HT1080 (cell line): ENCODE measurements at regions not wholly inside any gene's neighbourhood (a gene's known extent, or its start where the extent isn't known, plus 50 kb on each side); places are given as distances from the start of the nearest gene placed in this dataset.

Source experiments
- DNase-seq: peaks from one replicate; pipeline ENCODE4 v3.0.0-alpha.2; 2015; ENCODE audit warnings: low read depth

GRCh38 chr15:31241888-31242522 lies 84.6 kb upstream of the KLF13 start:
- DNase-seq, result no peak

- no peak for DNase-seq
Observed at GRCh38 chr15:31243895-31244294, 82.7 kb upstream of the KLF13 start.

- no peak for DNase-seq
Observed at GRCh38 chr15:31245135-31245689, 81.4 kb upstream of the KLF13 start.

GRCh38 chr15:31245756-31246155 lies 80.9 kb upstream of the KLF13 start:
- DNase-seq, result no peak

GRCh38 chr15:31247404-31247803 lies 79.2 kb upstream of the KLF13 start:
- no peak for DNase-seq

- no peak for DNase-seq
Observed at GRCh38 chr15:31248263-31248662, 78.4 kb upstream of the KLF13 start.

DNA sequence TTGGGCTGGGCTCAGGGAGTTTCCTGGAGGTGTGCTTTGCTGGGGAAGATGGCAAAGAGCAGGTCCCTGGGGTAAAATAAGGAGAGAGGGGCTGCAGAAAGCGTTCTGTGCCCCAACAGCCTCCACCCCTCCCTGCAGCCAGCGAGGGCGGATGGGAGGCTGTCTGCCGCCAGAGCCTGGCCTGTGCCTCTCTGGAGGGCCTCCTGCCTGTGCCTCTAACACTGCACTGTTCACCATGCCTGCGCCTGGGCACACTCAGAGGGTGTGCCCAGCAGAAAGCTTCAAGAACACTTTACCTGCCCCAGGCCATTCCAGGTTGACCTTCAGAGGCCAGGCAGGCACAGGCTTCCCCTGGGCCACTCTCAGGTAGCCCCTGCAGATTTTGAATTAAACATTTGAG lies 77.7 kb upstream of the KLF13 start:
- DNase-seq, result no peak

DNA sequence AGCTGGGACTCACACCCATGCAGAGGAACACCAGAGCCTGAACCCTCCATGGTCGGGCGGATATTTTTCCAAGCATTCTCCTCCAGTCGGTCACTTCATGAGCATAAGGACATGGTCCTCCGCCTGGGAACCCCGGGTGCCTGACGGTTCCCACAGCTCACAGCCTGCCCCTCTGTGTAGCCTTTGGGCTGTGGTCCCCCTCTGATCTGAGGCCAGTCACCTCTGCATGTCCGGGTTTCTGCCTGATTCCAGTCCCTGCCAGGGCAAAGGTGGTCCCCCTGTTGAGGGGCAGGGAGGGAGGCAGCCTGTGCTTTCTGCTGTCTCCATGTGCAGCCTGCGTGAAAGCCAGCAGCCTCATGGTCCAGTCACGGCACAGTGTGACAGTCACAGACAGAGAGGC lies 76.6 kb upstream of the KLF13 start:
- no peak for DNase-seq

GRCh38 chr15:31251165-31251564 lies 75.5 kb upstream of the KLF13 start:
- DNase-seq, result no peak

DNA sequence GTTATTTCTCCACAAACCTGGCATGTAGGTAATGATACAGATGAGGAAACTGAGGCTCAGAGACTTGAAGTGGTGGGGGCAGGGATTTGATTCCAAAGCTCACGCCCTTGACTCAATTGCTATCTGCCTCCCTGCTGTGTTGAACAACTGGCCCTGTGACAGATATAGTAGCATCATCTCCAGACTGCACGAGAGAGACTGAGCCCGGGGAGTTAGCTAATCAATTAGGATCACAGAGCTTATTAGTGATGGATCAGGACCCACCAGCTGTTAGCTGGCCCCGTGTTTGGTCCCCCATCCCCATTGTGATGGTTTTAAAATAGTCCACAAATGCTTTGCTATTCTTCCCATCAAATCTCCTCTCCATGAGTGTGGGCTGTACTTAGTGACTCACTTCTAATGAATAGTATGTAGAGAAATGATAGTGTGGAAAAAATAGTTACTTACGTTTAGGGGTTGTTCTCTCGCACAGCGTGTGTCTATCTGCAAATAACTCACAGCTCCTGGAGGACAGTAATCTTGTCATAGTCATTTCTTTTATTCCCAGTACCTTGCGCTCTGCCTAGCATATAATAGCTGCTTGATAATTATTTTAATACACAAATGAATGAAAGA lies 74.4 kb upstream of the KLF13 start:
- no peak for DNase-seq

- no peak for DNase-seq
Observed at GRCh38 chr15:31254431-31255175, 72.0 kb upstream of the KLF13 start.

- DNase-seq, result no peak
Observed at GRCh38 chr15:31255176-31255510, 71.5 kb upstream of the KLF13 start.

GRCh38 chr15:31255732-31256377 lies 70.8 kb upstream of the KLF13 start:
- DNase-seq, result no peak

- no peak for DNase-seq
Observed at GRCh38 chr15:31256378-31257265, 70.0 kb upstream of the KLF13 start.

GRCh38 chr15:31257286-31257685 lies 69.3 kb upstream of the KLF13 start:
- DNase-seq, result no peak

GRCh38 chr15:31258260-31258659 lies 68.4 kb upstream of the KLF13 start:
- DNase-seq, result no peak

DNA sequence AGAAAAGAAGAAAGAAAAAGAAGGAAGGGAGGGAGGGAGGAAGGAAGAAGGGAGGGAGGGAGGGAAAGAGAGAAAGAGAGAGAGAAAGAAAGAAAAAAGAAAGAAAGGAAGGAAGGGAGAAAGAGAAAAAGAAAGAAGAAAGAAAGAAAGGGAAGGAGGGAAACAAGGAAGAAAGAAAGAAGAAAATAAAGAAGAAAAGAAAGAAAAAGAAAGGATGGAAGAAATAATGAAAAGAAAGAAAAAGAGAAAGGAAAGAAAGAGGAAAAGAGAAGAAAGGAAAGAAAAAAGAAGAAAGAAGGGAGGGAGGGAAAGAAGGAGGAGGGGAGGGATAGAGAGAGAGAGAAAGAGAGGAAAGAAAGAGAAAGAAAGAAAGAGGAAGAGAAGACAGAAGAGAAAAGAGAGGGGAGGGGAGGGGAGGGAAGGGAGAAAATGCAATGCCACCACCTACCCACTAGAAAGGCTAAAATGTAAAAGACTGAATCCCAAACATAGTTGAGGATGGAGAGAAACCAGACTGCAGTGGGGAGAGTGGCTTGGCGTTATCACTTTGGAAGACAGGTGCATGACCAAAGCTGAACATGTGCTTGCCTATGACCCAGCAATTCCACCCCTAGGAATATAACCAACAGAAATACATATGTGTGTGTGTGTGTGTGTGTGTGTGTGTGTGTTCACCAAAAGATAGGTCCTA lies 66.9 kb upstream of the KLF13 start:
- DNase-seq, result no peak

DNA sequence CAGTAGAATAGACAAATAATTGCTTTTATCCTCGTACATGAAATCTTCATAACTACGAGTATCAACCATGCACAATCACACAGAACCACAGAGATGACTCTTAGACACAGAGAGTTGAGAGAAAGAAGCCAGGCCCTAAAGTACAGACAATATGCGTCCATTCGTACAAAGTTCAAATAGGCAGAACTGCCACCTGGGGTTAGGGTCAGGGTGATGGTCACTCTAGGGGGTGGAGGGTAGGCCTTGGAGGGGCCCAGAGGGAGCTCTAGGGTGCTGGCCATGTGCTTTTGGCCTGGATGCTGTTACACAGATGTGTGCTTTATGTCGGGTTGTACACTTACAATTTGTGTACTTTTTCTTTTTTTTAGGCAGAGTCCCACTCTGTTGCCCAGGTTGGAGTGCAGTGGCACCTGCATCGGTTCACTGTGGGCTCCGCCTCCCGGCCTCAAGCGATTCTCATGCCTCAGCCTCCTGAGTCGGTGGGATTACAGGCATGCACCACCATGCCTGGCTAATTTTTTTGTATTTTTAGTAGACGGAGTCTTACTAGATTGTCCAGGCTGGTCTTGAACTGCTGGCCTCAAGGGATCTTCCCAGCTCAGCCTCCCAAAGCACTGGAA lies 65.9 kb upstream of the KLF13 start:
- no peak for DNase-seq

GRCh38 chr15:31261266-31262142 lies 65.1 kb upstream of the KLF13 start:
- DNase-seq, result no peak
